DND-41 (cell line): ENCODE measurements at regions not wholly inside any gene's neighbourhood (a gene's known extent, or its start where the extent isn't known, plus 50 kb on each side); places are given as distances from the start of the nearest gene placed in this dataset.

Experiments
- ATAC-seq: fragments of 200-7000 bp; cut with Tn5 transposase; 3 replicates; pipeline ENCODE4 v1.9.1; 2021; ENCODE audit warnings: low read depth; ENCODE audit not compliant: insufficient read depth
- DNase-seq: peaks from one replicate; pipeline ENCODE4 v3.0.0-alpha.2; 2020
- H2AFZ ChIP-seq: 2 replicates; pipeline ENCODE4 v1.6.0; 2012; ENCODE audit warnings: low read depth, low read length
- H3K27ac ChIP-seq: 2 replicates; pipeline ENCODE4 v1.5.1; 2012; ENCODE audit warnings: low read length, inconsistent platforms
- H3K27me3 ChIP-seq: fragments of 200-600 bp; sonication (generic); 2 replicates; pipeline ENCODE4 v1.6.0; 2012; ENCODE audit warnings: low read length, mild to moderate bottlenecking, inconsistent platforms; ENCODE audit not compliant: insufficient read depth, poor library complexity
- H3K36me3 ChIP-seq: 2 replicates; pipeline ENCODE4 v1.5.1; 2012; ENCODE audit warnings: low read length, inconsistent platforms; ENCODE audit not compliant: insufficient read depth
- H3K4me1 ChIP-seq: 2 replicates; pipeline ENCODE4 v1.5.1; 2012; ENCODE audit warnings: mild to moderate bottlenecking, low read length; ENCODE audit not compliant: insufficient read depth
- H3K4me2 ChIP-seq: 2 replicates; pipeline ENCODE4 v1.6.0; 2012; ENCODE audit warnings: mild to moderate bottlenecking, moderate library complexity, low read length, inconsistent platforms; ENCODE audit not compliant: insufficient read depth
- H3K4me3 ChIP-seq, 2 experiments: fragments of 200-600 bp in 1 of 2; shearing (Covaris generic) in 1 of 2; 2 replicates each; pipeline ENCODE4 v1.5.1; 2012 to 2016; ENCODE audit warnings: inconsistent platforms in 2 of 2, low read length in 2 of 2, mild to moderate bottlenecking in 2 of 2, low read depth in 1 of 2, moderate library complexity in 1 of 2
- H3K79me2 ChIP-seq: 2 replicates; pipeline ENCODE4 v1.6.0; 2012; ENCODE audit warnings: low read length, inconsistent platforms; ENCODE audit not compliant: insufficient read depth
- H3K9ac ChIP-seq: 2 replicates; pipeline ENCODE4 v1.6.0; 2012; ENCODE audit warnings: low read depth, mild to moderate bottlenecking, inconsistent platforms, low read length, moderate library complexity
- H3K9me3 ChIP-seq: 2 replicates; pipeline ENCODE4 v1.5.1; 2012; ENCODE audit warnings: low read length, moderate library complexity, mild to moderate bottlenecking, inconsistent platforms; ENCODE audit not compliant: insufficient read depth, severe bottlenecking
- H4K20me1 ChIP-seq: 2 replicates; pipeline ENCODE4 v1.6.0; 2012; ENCODE audit warnings: low read length; ENCODE audit not compliant: insufficient read depth
- EZH2 ChIP-seq: IDR thresholded peaks from 3 replicates; pipeline ENCODE4 v1.6.1; 2012; ENCODE audit warnings: borderline replicate concordance, low read depth, mild to moderate bottlenecking, moderate library complexity, low read length, inconsistent platforms; ENCODE audit not compliant: severe bottlenecking
- TF ChIP-seq, protein P1 (sequence below): IDR thresholded peaks from 2 replicates; pipeline ENCODE4 v1.5.1; 2012; ENCODE audit warnings: borderline replicate concordance, low read length, moderate library complexity, mild to moderate bottlenecking; ENCODE audit not compliant: poor library complexity, severe bottlenecking; ENCODE audit errors: extremely low read depth

GRCh38 chr2:142435847-142436246 lies 305.0 kb upstream of the LRP1B start:
- Histone ChIP-seq H3K27ac (no peak overlapping the region), H3K9ac (no peak overlapping the region), H3K79me2 (no peaks in the 10 kb centered on the region), H3K4me1 (no peaks in the 10 kb centered on the region), H4K20me1 (no peaks in the 10 kb centered on the region), H3K9me3 (no peaks in the 10 kb centered on the region), H2AFZ (no peak overlapping the region), H3K4me3 (no peak overlapping the region), H3K27me3 (no peaks in the 10 kb centered on the region), H3K4me2 (no peak overlapping the region), H3K36me3 (no peaks in the 10 kb centered on the region)
- DNase-seq (no peak), ATAC-seq (no peak)
- TF ChIP-seq, protein P1, sequence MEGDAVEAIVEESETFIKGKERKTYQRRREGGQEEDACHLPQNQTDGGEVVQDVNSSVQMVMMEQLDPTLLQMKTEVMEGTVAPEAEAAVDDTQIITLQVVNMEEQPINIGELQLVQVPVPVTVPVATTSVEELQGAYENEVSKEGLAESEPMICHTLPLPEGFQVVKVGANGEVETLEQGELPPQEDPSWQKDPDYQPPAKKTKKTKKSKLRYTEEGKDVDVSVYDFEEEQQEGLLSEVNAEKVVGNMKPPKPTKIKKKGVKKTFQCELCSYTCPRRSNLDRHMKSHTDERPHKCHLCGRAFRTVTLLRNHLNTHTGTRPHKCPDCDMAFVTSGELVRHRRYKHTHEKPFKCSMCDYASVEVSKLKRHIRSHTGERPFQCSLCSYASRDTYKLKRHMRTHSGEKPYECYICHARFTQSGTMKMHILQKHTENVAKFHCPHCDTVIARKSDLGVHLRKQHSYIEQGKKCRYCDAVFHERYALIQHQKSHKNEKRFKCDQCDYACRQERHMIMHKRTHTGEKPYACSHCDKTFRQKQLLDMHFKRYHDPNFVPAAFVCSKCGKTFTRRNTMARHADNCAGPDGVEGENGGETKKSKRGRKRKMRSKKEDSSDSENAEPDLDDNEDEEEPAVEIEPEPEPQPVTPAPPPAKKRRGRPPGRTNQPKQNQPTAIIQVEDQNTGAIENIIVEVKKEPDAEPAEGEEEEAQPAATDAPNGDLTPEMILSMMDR: no peak
- no peak for TF ChIP-seq EZH2

- no peak overlapping the region for H3K9ac ChIP-seq
- H4K20me1 ChIP-seq: no peaks in the 10 kb centered on the region
- DNase-seq (no peak), ATAC-seq (no peak)
- no peak overlapping the region for H2AFZ ChIP-seq
- no peaks in the 10 kb centered on the region for H3K4me1 ChIP-seq
- no peaks in the 10 kb centered on the region for H3K36me3 ChIP-seq
- H3K4me3 ChIP-seq: no peak overlapping the region
- no peak overlapping the region for H3K4me2 ChIP-seq
- peaks cover 8% of the 10 kb centered on the region for H3K27me3 ChIP-seq
- H3K79me2 ChIP-seq: no peaks in the 10 kb centered on the region
- TF ChIP-seq, protein P1: no peak
- TF ChIP-seq EZH2: no peak
- H3K27ac ChIP-seq: no peak overlapping the region
- no peaks in the 10 kb centered on the region for H3K9me3 ChIP-seq
Observed at GRCh38 chr2:142426064-142426463, 295.2 kb upstream of the LRP1B start.

GRCh38 chr2:142425551-142425950 lies 294.7 kb upstream of the LRP1B start:
- Histone ChIP-seq H3K4me3 (no peak overlapping the region), H3K9me3 (no peaks in the 10 kb centered on the region), H3K27me3 (peaks cover 8% of the 10 kb centered on the region), H3K4me2 (no peak overlapping the region), H4K20me1 (no peaks in the 10 kb centered on the region), H3K9ac (no peak overlapping the region), H3K79me2 (no peaks in the 10 kb centered on the region), H3K4me1 (no peaks in the 10 kb centered on the region), H3K27ac (no peak overlapping the region), H2AFZ (no peak overlapping the region), H3K36me3 (no peaks in the 10 kb centered on the region)
- DNase-seq (no peak), ATAC-seq (no peak)
- TF ChIP-seq EZH2: no peak
- TF ChIP-seq, protein P1: no peak

GRCh38 chr2:142423603-142424002 lies 292.8 kb upstream of the LRP1B start:
- TF ChIP-seq, protein P1: no peak
- TF ChIP-seq EZH2: no peak
- Histone ChIP-seq H3K79me2 (no peaks in the 10 kb centered on the region), H3K9ac (no peak overlapping the region), H3K4me2 (no peak overlapping the region), H3K36me3 (no peaks in the 10 kb centered on the region), H4K20me1 (no peaks in the 10 kb centered on the region), H3K4me1 (no peaks in the 10 kb centered on the region), H2AFZ (no peak overlapping the region), H3K27ac (no peak overlapping the region), H3K4me3 (no peak overlapping the region), H3K9me3 (no peaks in the 10 kb centered on the region), H3K27me3 (peaks cover 8% of the 10 kb centered on the region)
- DNase-seq: no peak
- no peak for ATAC-seq
